SIG-M5 treated with dmso at 0.1 percent for 504 hours (cell line): ENCODE measurements at regions not wholly inside any gene's neighbourhood (a gene's known extent, or its start where the extent isn't known, plus 50 kb on each side); places are given as distances from the start of the nearest gene placed in this dataset.

ENCODE experiments used
- DNase-seq: peaks from one replicate; lab custom pipeline; 2025; ENCODE audit not compliant: unreplicated experiment; lab: John Stamatoyannopoulos, UW

DNA sequence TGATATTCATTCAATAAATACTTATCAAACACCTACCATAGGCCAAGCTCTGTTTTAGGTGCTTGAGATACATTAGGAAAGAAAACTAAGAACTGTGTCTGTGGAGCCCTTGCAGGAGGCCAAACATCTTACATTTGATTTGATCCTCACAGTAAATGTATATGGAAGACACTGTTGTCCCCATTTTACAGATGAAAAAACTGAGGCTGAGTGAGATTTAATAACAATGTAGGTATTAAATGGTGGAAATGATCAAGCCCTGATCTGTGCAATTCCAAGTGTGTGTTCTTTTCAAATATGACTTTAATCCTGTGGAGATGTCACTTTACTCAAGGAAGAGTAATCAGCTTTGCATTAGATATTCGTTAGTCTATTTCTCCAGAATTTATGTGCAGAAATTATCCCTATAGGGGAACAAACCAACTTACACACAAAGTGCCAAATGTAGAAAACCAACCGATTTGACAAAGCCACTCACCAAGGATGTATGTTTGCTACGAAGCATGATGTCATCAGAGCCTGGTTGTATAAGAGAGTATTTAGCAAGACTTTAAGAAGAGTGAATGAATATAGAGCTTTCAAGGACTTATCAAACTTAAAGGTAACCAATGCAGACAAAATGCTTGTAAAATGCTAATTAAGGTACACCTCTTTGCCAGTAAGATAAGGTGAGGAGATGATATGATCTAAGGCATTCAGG is 153.9 kb upstream of the NFIB start:
- DNase-seq = no peak

DNA sequence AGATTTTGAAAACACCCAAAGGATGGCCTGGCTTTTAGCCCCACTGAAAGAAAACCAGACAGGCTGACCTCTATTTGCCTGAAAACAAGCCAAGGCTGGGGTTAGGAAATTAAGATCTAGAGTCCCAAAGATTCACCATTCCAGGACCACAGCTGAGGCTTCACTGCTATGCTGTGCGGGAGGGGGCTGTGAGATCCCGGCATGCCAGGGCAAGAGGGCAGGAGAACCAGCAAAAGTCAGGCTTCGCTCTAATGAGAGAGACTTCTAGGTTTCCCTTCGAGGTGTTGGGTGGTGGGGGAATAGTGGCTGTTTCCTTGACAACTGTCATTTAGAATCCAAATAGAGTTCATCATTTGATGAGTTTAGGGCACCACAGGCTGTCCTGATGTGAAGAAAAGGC is 152.9 kb upstream of the NFIB start:
- DNase-seq = no peak

DNA sequence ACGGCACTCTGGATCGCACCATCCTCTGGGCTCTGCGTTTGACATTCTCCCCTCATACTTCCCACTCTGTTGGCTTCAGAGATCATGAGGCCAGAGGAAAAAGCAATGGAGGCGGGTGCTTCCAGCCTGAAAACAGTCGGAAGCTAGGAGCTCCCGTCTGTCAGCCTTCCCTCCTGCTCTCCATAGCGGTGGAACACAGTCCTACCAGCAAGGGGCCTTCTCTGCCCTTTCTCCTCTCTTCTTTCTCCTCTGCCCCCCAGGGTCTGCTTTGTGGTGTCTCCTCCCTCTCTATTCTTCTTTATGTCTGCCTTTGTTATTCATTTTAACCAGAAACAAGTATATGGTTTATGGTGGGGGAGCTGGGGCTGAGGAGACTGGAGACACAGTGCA is 152.5 kb upstream of the NFIB start:
- DNase-seq = no peak

DNA sequence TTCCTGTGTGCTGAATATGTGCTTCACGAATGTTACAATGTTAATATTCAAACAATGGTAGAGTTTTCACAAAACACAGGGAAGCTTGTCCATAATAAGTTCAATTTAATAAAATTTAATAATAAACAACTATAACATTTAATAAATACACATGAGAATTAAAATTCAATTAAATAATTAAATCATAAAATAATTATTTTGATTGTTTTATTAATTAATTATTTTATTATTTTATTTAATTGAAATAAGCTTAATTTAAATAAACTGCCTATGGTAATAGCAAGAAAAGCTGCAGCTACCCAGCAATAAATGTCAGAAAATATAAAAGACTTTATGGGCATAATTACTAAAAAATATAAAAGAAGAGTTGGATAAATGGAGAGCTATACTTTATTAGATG is 149.0 kb upstream of the NFIB start:
- DNase-seq = no peak

GRCh38 chr9:14455243-14455642 is 141.3 kb upstream of the NFIB start:
- no peak for DNase-seq

DNA sequence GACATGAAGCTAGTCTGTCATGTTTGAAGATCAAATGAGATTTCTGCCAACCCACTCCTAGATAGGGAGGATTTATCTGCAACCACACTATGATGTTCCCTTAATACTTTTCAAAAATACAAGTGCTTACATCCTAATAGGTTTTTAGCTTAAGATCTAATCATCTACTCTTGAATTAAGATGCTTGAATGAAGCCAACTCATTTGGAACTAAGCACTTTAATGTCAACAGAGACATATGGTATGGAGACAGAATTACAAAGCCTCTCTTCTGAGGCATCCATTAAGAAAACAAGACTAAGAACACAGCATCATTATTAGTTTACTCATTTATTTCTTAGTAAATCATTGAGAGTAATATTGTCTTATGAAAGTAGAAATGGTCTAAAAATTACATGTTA is 139.3 kb upstream of the NFIB start:
- DNase-seq = no peak

DNA sequence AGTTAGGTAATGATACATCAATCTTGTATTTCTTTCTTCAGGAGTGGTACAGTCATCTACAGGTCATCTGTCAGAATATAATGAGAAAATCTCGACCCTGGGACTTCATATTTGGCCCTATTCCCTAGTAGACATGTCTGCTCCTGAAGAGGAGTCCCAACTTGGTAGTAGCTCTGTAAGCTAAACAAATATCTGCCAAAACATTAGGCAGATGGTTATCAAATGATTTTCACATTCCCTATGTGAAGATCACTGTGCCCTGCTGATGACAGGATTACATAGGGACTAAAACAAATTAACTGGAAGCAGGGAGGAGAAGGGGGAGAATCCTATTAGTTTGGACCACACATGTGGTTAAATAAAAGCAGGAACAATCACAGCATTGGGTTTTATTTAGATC is 138.6 kb upstream of the NFIB start:
- no peak for DNase-seq

DNA sequence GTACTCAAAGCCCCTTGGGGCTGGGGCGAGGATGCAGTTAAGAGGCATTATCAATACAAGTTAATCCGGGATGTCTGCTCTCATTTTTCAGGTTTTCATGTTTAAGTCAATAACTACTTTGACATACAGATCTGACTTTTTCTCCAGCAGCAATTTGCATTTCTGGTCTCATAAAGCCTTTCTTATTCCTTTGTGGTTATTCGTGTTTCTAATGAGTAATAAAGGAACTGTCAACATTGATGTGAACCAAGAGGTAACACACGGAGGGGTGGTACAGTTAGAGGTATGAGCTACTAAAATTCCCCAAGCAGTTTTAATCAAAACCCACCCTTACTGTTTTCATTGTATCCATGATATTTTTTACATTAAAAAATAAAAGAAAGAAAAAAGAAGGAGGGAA is 138.0 kb upstream of the NFIB start:
- DNase-seq = no peak

GRCh38 chr9:14447103-14447502 is 133.2 kb upstream of the NFIB start:
- no peak for DNase-seq

- DNase-seq = no peak
These were observed 132.0 kb upstream of the NFIB start for GRCh38 chr9:14445946-14446345.

DNA sequence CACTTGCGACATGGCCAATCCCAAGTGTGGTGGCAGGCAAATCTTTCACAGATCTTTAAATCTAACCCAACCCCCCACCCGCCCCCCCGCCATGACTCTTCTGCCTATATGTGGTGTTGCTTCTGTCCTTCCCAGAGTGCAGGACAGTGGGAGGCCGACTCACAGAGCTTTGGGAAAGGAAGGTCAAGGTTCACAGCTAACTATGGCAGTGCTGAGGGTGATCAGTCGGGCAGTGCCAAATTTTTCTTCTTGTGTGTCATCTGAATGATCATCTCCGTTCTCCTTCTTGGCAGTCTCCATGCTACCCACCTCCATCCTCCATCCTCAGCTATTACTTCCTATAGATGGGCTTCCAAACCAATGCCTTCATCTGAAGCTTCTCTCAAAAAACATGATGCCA is 129.0 kb upstream of the NFIB start:
- DNase-seq = no peak

DNA sequence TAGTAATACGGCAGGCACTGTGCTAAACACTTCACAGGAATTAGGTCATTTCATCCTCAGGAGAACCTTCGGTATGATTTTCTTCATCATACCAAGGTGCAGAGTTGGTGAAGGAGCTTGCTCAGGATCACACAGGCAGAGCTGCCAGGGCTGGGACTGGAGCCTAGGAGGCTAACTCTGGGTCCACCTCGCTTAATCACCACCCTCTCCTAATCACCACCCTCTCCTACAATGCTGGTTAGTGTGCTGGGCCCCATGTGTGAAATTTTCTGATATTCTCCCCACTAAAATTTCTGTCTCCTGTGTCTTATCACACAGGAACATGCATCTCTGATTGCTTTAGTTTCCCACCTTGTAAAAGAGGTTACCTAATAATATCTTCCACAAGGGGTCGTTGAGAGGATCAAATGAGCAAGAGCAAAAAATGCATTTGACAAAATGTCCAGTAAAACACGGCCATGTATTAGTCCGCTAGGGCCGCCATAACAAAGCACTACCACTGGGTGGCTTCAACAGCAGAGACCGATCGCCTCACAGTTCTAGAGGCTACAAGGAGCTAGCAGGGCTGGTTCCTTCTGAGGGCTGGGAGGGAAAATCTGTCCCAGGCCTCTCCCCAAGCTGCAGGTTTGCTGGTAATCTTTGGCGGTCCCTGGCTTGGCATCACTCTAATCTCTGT is 128.2 kb upstream of the NFIB start:
- DNase-seq = peak; percentile 24

GRCh38 chr9:14441115-14441514 is 127.2 kb upstream of the NFIB start:
- DNase-seq = no peak

- no peak for DNase-seq
These were observed 126.1 kb upstream of the NFIB start for GRCh38 chr9:14440062-14440461.

GRCh38 chr9:14439555-14439954 is 125.6 kb upstream of the NFIB start:
- DNase-seq = no peak

DNA sequence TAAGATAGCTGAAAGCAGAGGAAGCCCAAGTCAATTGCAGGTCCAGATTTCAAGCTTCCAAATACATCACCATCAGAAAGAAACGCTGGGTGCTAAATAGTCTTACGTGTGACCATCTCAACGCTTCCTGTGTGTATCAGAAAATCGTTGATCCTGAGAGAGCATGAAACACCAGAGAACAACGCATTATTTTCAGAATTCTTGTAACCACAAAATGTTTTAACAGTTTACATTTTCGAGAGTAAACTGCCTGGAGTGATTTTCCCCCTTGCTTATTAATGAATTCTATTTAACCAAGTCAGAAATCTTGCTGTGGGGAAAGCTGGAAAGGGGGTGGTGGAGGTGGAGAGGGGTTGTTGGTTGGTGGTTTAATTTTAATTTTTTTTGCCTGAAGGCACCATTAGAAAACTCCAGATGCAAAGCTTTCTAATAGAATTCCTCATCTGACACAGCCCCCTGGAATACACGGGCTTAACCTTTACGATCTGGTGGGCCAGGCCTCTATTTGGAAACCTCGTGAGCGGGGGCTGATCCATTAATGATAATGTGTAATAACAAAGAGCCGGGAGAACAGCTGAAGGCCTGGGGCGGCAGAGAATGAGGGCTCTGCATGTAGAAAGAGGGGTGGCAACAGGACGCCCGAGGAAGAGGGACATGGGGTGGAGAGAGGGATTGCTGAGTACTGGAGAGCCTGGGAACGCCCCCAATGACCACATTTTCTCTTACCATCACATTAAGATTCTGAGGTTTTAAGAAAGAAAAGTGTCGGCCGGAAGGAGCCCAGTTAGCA is 124.5 kb upstream of the NFIB start:
- DNase-seq = no peak

DNA sequence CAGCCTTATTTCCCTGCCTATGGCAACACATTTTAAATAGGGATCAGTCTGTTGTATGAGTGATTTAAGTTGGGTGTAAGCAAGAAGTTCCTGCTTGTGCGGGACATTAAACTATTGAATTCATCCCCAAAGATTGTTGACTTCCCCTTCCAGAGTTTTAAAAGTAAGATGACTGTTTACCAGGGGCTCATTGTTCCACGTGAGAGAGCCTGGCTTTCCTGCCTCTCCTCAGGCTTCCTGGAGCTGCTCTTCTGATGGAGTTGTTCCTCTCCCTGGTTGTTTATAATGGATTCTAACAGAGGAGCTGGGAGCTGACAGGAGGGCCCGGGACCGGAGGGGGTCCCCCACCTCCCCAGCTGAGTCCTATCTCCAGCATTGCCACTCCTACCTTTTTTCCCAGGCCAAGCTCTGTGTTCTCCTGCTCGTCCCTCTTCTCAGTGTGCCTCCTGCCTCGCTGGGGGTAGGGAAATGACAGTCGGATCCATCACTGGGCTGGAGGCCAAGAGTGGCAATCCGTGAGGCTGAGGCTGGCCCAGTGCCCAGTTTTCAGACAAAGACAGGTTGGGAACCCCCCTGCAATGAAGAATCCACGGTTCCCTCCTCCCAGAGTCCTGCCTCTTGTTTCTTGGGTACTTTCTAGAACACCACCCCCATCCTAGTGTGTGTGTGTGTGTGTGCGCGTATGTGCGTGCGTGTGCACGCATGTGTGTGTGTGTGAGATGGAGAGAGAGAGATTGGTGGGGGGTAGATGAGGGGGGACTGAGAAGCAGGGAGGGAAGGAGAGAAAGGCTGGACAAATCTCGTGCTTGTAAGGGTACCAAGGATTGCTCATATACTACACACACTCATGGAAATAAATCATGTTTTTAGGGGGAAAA is 123.7 kb upstream of the NFIB start:
- DNase-seq = no peak

DNA sequence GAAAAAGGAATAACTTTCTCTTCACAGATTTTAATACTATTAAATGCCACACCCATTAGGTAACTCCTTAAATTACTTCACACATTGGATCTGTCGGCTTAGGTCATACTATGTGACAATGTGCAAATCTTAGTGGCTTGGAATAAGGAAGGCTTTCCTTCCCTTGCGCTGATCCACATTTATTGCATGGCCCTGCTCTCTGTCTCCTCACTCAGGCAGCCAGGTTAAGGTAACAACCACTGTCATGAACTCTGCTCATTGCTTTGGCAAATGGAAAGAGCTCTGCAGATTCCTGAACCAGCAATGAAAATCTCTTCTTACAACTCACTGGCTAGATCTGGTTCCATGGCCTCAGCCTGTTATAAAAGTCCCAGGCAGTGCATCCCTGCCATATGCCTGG is 121.9 kb upstream of the NFIB start:
- no peak for DNase-seq

GRCh38 chr9:14434971-14435718 is 121.2 kb upstream of the NFIB start:
- no peak for DNase-seq

GRCh38 chr9:14434158-14434504 is 120.2 kb upstream of the NFIB start:
- DNase-seq = no peak
